IMR-90 (cell line): ENCODE measurements at regions not wholly inside any gene's neighbourhood (a gene's known extent, or its start where the extent isn't known, plus 50 kb on each side); places are given as distances from the start of the nearest gene placed in this dataset.

Experiments used
- ATAC-seq: fragments of 200-7000 bp; cut with Tn5 transposase; 2 replicates; pipeline ENCODE4 v1.9.1; 2020; ENCODE audit warnings: low read depth, mild to moderate bottlenecking, moderate library complexity
- BruUV-seq: library from RNA; stranded (reverse); fragments of 400-500 nt; replicated peaks from 2 replicates; lab custom pipeline; 2021; lab: Mats Ljungman, UMichigan
- CTCF ChIA-PET: fragments of 300-600 bp; formaldehyde crosslinking; extraction: SDS; loops from one replicate; lab custom pipeline; 2021; ENCODE audit warnings: antibody characterized with exemption; lab: Yijun Ruan, JAX
- POLR2A ChIA-PET: fragments of 300-600 bp; sonication (Branson Sonifier 250); formaldehyde crosslinking; loops from one replicate; lab custom pipeline; 2022; ENCODE audit warnings: antibody characterized with exemption; ENCODE audit not compliant: unreplicated experiment; lab: Charles Lee
- DNase-seq: peaks from one replicate; pipeline ENCODE4 v3.0.0; 2013
- H2AFZ ChIP-seq: replicated peaks from 2 replicates; pipeline ENCODE3; 2013; ENCODE audit warnings: low read length, mild to moderate bottlenecking; ENCODE audit not compliant: poor library complexity
- H2AK5ac ChIP-seq: 2 replicates; pipeline ENCODE4 v1.6.1; 2013; ENCODE audit warnings: low read depth, low read length, inconsistent platforms
- H2AK9ac ChIP-seq: replicated peaks from 2 replicates; pipeline ENCODE3; 2013; ENCODE audit warnings: mild to moderate bottlenecking, low read depth, low read length, moderate library complexity; ENCODE audit not compliant: poor library complexity
- H2BK120ac ChIP-seq: 2 replicates; pipeline ENCODE4 v1.6.1; 2013; ENCODE audit warnings: low read depth, low read length, inconsistent platforms
- H2BK15ac ChIP-seq: 3 replicates; pipeline ENCODE4 v1.6.1; 2013; ENCODE audit warnings: low read depth, low read length, inconsistent platforms
- H2BK20ac ChIP-seq: 2 replicates; pipeline ENCODE4 v1.6.1; 2013; ENCODE audit warnings: low read depth, mild to moderate bottlenecking, inconsistent platforms, low read length, moderate library complexity
- H2BK5ac ChIP-seq: 2 replicates; pipeline ENCODE4 v1.6.1; 2013; ENCODE audit warnings: mild to moderate bottlenecking, low read depth, low read length, inconsistent platforms; ENCODE audit not compliant: poor library complexity, severe bottlenecking
- H3K14ac ChIP-seq: replicated peaks from 2 replicates; pipeline ENCODE4 v1.6.1; 2013; ENCODE audit warnings: low read depth, low read length, inconsistent platforms
- H3K18ac ChIP-seq: 2 replicates; pipeline ENCODE4 v1.6.1; 2013; ENCODE audit warnings: low read depth, low read length, control low read depth
- H3K23ac ChIP-seq: 2 replicates; pipeline ENCODE4 v1.6.1; 2013; ENCODE audit warnings: low read depth, low read length, inconsistent platforms
- H3K27ac ChIP-seq: 2 replicates; pipeline ENCODE4 v1.5.1; 2013; ENCODE audit warnings: mild to moderate bottlenecking, control low read depth, low read length; ENCODE audit not compliant: insufficient read depth
- H3K27me3 ChIP-seq: 2 replicates; pipeline ENCODE4 v1.6.1; 2013; ENCODE audit warnings: low read length; ENCODE audit not compliant: control insufficient read depth, insufficient read depth
- H3K36me3 ChIP-seq: 2 replicates; pipeline ENCODE4 v1.6.1; 2013; ENCODE audit warnings: low read length, mixed read lengths; ENCODE audit not compliant: control insufficient read depth, insufficient read depth
- H3K4ac ChIP-seq: 2 replicates; pipeline ENCODE4 v1.6.1; 2013; ENCODE audit warnings: low read depth, low read length, inconsistent platforms
- H3K4me1 ChIP-seq: 2 replicates; pipeline ENCODE4 v1.6.1; 2013; ENCODE audit warnings: low read length, mixed read lengths; ENCODE audit not compliant: control insufficient read depth, insufficient read depth
- H3K4me2 ChIP-seq: 2 replicates; pipeline ENCODE4 v1.6.1; 2013; ENCODE audit warnings: low read depth, mild to moderate bottlenecking, control low read depth, low read length, moderate library complexity
- H3K4me3 ChIP-seq: 2 replicates; pipeline ENCODE4 v1.5.1; 2013; ENCODE audit warnings: low read depth, mild to moderate bottlenecking, control low read depth, low read length, moderate library complexity; ENCODE audit not compliant: insufficient read depth
- H3K56ac ChIP-seq: 2 replicates; pipeline ENCODE4 v1.6.1; 2013; ENCODE audit warnings: low read length, inconsistent platforms; ENCODE audit not compliant: insufficient read depth; ENCODE audit errors: extremely low read depth
- H3K79me1 ChIP-seq, 2 experiments: 2 replicates each; pipeline ENCODE4 v1.6.1; 2013; ENCODE audit warnings: low read length in 2 of 2, inconsistent platforms in 1 of 2, low read depth in 1 of 2
- H3K9ac ChIP-seq: 2 replicates; pipeline ENCODE4 v1.6.1; 2013; ENCODE audit warnings: low read depth, low read length, control low read depth
- H3K9me1 ChIP-seq: 2 replicates; pipeline ENCODE4 v1.6.1; 2013; ENCODE audit warnings: low read length, inconsistent platforms; ENCODE audit not compliant: insufficient read depth
- H3K9me3 ChIP-seq: 2 replicates; pipeline ENCODE4 v1.6.1; 2013; ENCODE audit warnings: low read length; ENCODE audit not compliant: control insufficient read depth, insufficient read depth
- H4K20me1 ChIP-seq: 2 replicates; pipeline ENCODE4 v1.6.1; 2013; ENCODE audit warnings: low read length, inconsistent platforms; ENCODE audit not compliant: insufficient read depth
- H4K5ac ChIP-seq: 2 replicates; pipeline ENCODE4 v1.6.1; 2013; ENCODE audit warnings: mild to moderate bottlenecking, low read depth, low read length, control low read depth
- H4K8ac ChIP-seq, 2 experiments: 2 replicates each; pipeline ENCODE4 v1.6.1; 2013; ENCODE audit warnings: low read depth in 2 of 2, low read length in 2 of 2, control low read depth in 1 of 2, inconsistent platforms in 1 of 2
- H4K91ac ChIP-seq: 2 replicates; pipeline ENCODE4 v1.6.1; 2013; ENCODE audit warnings: low read depth, low read length, inconsistent platforms; ENCODE audit not compliant: insufficient read depth
- BHLHE40 ChIP-seq: fragments of 150-350 bp; IDR thresholded peaks from 2 replicates; pipeline ENCODE4 v1.6.1; 2016; ENCODE audit warnings: mild to moderate bottlenecking, low read depth, low read length
- FOS ChIP-seq: fragments of 150-350 bp; IDR thresholded peaks from 2 replicates; pipeline ENCODE4 v1.6.1; 2016; ENCODE audit warnings: low read depth, low read length
- MAFK ChIP-seq: IDR thresholded peaks from 2 replicates; pipeline ENCODE4 v1.6.1; 2012; ENCODE audit warnings: low read depth, low read length, improper control_type of control experiment
- MAZ ChIP-seq: IDR thresholded peaks from 2 replicates; pipeline ENCODE4 v1.6.1; 2012; ENCODE audit warnings: low read depth, mild to moderate bottlenecking, low read length, improper control_type of control experiment, moderate library complexity, borderline replicate concordance
- MXI1 ChIP-seq: IDR thresholded peaks from 2 replicates; pipeline ENCODE4 v1.6.1; 2012; ENCODE audit warnings: low read depth, mild to moderate bottlenecking, low read length, moderate library complexity, borderline replicate concordance
- NFE2L2 ChIP-seq: fragments of 150-350 bp; IDR thresholded peaks from 2 replicates; pipeline ENCODE4 v1.6.1; 2016; ENCODE audit warnings: low read depth, mild to moderate bottlenecking, low read length
- POLR2A ChIP-seq: IDR thresholded peaks from 2 replicates; pipeline ENCODE4 v1.6.1; 2012; ENCODE audit warnings: mild to moderate bottlenecking, low read depth, low read length
- RAD21 ChIP-seq: IDR thresholded peaks from 2 replicates; pipeline ENCODE4 v1.6.1; 2012; ENCODE audit warnings: low read length, improper control_type of control experiment
- RCOR1 ChIP-seq: IDR thresholded peaks from 2 replicates; pipeline ENCODE4 v1.6.1; 2012; ENCODE audit warnings: mild to moderate bottlenecking, low read length, improper control_type of control experiment; ENCODE audit not compliant: insufficient replicate concordance
- SMC3 ChIP-seq: fragments of 150-350 bp; IDR thresholded peaks from 2 replicates; pipeline ENCODE4 v1.6.1; 2016; ENCODE audit warnings: low read depth, mild to moderate bottlenecking, antibody characterized with exemption, low read length, moderate library complexity
- WGBS, 2 experiments: methylation state at CpG; one replicate each; pipeline versions ENCODE4 v1.1.5 to v1.1.7; 2013; ENCODE audit warnings: missing lambda C conversion rate in 2 of 2; ENCODE audit not compliant: insufficient read length in 1 of 2; ENCODE audit errors: extremely low coverage in 2 of 2; 5-methylcytosine and 5-hydroxymethylcytosine counted together
- dilution Hi-C: fragments of 300-500 bp; cut with HindIII; formaldehyde crosslinking; loops from one replicate; pipeline ENCODE4 v1.14.3; 2018; ENCODE audit warnings: low sequenced_read_pairs; ENCODE audit not compliant: unreplicated experiment
- in situ Hi-C: fragments of 300-500 bp; cut with MboI; formaldehyde crosslinking; loops from 3 replicates; pipeline ENCODE4 v1.14.3; 2019; ENCODE audit warnings: low sequenced_read_pairs, inconsistent platforms, mixed read lengths
- intact Hi-C: fragments of 100-400 bp; cut with micrococcal nuclease; formaldehyde crosslinking; loops from 2 replicates; pipeline ENCODE4 v1.10.0; 2022
- TF ChIP-seq, protein P1 (sequence below): fragments of 150-350 bp; IDR thresholded peaks from 2 replicates; pipeline ENCODE4 v1.6.1; 2017; ENCODE audit warnings: mild to moderate bottlenecking, antibody characterized with exemption, low read length, low read depth
- TF ChIP-seq, protein P2 (sequence below): fragments of 150-350 bp; IDR thresholded peaks from 2 replicates; pipeline ENCODE4 v1.6.1; 2016; ENCODE audit warnings: low read depth, mild to moderate bottlenecking, low read length, moderate library complexity, borderline replicate concordance
- TF ChIP-seq, protein P3 (sequence below): conservative IDR thresholded peaks from 2 replicates; pipeline ENCODE4 v1.5.1; 2012; ENCODE audit warnings: mild to moderate bottlenecking, low read depth, low read length, improper control_type of control experiment

DNA sequence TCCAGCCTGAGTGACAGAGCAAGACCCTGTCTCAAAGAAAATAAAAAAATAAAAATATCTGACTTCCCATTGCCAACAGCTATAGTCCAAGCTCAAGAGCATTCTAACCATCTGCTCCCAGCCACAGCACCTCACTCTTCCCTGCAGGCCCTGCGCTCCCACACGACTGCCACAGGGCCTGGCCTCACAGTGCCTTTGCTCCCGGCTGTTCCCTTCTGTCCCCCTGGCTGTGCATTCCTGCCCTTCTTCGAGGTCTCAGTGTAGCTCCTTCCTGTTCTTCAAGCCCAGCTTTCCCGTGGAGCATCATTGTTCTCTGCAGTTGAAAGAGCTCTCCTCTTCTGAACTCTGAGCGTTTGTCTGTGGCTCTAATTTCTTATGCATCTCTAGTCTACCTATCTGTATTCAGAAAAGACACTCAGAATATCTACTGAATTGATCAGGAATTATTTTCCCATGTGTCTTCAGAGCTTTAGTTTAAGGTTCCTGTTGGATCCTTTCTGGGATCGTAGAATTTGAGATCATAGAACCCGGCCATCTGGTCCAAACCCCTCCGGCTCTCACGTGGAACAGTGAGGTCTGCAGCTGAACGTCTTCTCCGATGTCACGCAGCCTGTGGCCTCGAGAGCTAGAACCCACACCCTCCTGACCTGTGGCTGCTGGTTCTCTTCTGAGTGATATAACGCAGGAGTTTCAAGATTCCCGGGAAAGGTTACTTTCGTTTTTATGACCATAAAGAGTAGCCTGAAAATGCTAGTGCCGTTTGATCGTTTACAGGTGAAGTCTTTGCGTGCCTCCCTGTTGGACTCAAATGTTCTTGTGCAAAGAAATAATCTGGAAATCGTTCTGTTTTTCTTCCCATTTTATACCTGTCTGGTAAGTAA lies 54.4 kb downstream of the DOP1B start:
- DNase-seq (no peak), ATAC-seq (no peak)
- no TSS peak for BruUV-seq
- H2AFZ ChIP-seq = no peak overlapping the region
- TF ChIP-seq POLR2A (no peak), RCOR1 (no peak), MAFK (no peak), RAD21 (no peak), MXI1 (no peak), MAZ (no peak), FOS (no peak), BHLHE40 (no peak), SMC3 (no peak), NFE2L2 (no peak)
- TF ChIP-seq, protein P1, sequence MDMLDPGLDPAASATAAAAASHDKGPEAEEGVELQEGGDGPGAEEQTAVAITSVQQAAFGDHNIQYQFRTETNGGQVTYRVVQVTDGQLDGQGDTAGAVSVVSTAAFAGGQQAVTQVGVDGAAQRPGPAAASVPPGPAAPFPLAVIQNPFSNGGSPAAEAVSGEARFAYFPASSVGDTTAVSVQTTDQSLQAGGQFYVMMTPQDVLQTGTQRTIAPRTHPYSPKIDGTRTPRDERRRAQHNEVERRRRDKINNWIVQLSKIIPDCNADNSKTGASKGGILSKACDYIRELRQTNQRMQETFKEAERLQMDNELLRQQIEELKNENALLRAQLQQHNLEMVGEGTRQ = no peak
- TF ChIP-seq, protein P2, sequence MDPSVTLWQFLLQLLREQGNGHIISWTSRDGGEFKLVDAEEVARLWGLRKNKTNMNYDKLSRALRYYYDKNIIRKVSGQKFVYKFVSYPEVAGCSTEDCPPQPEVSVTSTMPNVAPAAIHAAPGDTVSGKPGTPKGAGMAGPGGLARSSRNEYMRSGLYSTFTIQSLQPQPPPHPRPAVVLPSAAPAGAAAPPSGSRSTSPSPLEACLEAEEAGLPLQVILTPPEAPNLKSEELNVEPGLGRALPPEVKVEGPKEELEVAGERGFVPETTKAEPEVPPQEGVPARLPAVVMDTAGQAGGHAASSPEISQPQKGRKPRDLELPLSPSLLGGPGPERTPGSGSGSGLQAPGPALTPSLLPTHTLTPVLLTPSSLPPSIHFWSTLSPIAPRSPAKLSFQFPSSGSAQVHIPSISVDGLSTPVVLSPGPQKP = no peak
- TF ChIP-seq, protein P3, sequence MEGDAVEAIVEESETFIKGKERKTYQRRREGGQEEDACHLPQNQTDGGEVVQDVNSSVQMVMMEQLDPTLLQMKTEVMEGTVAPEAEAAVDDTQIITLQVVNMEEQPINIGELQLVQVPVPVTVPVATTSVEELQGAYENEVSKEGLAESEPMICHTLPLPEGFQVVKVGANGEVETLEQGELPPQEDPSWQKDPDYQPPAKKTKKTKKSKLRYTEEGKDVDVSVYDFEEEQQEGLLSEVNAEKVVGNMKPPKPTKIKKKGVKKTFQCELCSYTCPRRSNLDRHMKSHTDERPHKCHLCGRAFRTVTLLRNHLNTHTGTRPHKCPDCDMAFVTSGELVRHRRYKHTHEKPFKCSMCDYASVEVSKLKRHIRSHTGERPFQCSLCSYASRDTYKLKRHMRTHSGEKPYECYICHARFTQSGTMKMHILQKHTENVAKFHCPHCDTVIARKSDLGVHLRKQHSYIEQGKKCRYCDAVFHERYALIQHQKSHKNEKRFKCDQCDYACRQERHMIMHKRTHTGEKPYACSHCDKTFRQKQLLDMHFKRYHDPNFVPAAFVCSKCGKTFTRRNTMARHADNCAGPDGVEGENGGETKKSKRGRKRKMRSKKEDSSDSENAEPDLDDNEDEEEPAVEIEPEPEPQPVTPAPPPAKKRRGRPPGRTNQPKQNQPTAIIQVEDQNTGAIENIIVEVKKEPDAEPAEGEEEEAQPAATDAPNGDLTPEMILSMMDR = no peak
- H4K8ac ChIP-seq = peak overlapping the region; percentile 92 to 96
- H4K20me1 ChIP-seq = no peaks in the 10 kb centered on the region
- H3K27me3 ChIP-seq = no peaks in the 10 kb centered on the region
- intact Hi-C loops (loop anchor here (5.0 kb wide), 1 partner anchor 111 kb away; the partner anchor contains the start of gene MORC3), in situ Hi-C loops (no loop called here), dilution Hi-C loops (no loop called here)
- H3K9me3 ChIP-seq = no peaks in the 10 kb centered on the region
- H4K91ac ChIP-seq = peak overlapping the region; percentile 96
- H3K79me1 ChIP-seq = peaks cover 5 to 41% of the 10 kb centered on the region in 2 experiments
- peak overlapping the region; percentile 96 for H2BK5ac ChIP-seq
- H3K9ac ChIP-seq = no peak overlapping the region; the same call in 1 of the 2 replicates
- H3K9me1 ChIP-seq = peaks cover 26% of the 10 kb centered on the region
- H2BK15ac ChIP-seq = peak overlapping the region; percentile 87
- POLR2A ChIA-PET = interaction anchor here (1.3 kb wide), 1 partner anchor 109 kb away, joined by 3 read pairs; the partner anchor contains the start of gene MORC3
- peak overlapping the region; percentile 93 for H3K27ac ChIP-seq
- 0 out of 2 replicates have a peak, but pooled peaks cover 2% of the 10 kb centered on the region for H3K36me3 ChIP-seq
- peak overlapping the region; percentile 99 for H2BK120ac ChIP-seq
- peak overlapping the region; percentile 97 for H2BK20ac ChIP-seq
- H4K5ac ChIP-seq = peak overlapping the region; percentile 90; the same call in 1 of the 2 replicates
- peak overlapping the region; percentile 88; the same call in 1 of the 2 replicates for H3K18ac ChIP-seq
- peak overlapping the region; percentile 90 for H3K56ac ChIP-seq
- H2AK9ac ChIP-seq = peak overlapping the region; percentile 77
- CTCF ChIA-PET = interaction anchor here (1.0 kb wide), 1 partner anchor 9 kb away, joined by 3 read pairs; no protein-coding TSS in a partner anchor
- peaks cover 26% of the 10 kb centered on the region for H3K4me1 ChIP-seq
- WGBS, 2 experiments = 90% methylated on average over 16 of the region's 21 CpGs; no CpG with 5 or more reads in 1 of the 2 experiments
- H3K14ac ChIP-seq = peak overlapping the region; percentile 94
- H3K4me3 ChIP-seq = no peak overlapping the region
- peak overlapping the region; percentile 97 for H2AK5ac ChIP-seq
- peak overlapping the region; percentile 99 for H3K4ac ChIP-seq
- peak overlapping the region; percentile 75 for H3K23ac ChIP-seq
- H3K4me2 ChIP-seq = no peak overlapping the region
